RWPE2 (cell line): ENCODE measurements at regions not wholly inside any gene's neighbourhood (a gene's known extent, or its start where the extent isn't known, plus 50 kb on each side); places are given as distances from the start of the nearest gene placed in this dataset.

Experiments used
- ATAC-seq: fragments of 200-7000 bp; cut with Tn5 transposase; 3 replicates; pipeline ENCODE4 v1.9.1; 2021; ENCODE audit warnings: low read depth
- DNase-seq: peaks from one replicate; pipeline ENCODE4 v3.0.0-alpha.2; 2020; ENCODE audit warnings: low spot score
- H3K27ac ChIP-seq: fragments of 450-650 bp; 2 replicates; pipeline ENCODE4 v1.5.1; 2017; ENCODE audit warnings: mild to moderate bottlenecking; ENCODE audit not compliant: poor library complexity, severe bottlenecking
- H3K27me3 ChIP-seq: fragments of 250-450 bp; sonication (Bioruptor Pico); 2 replicates; pipeline ENCODE4 v1.5.1; 2021; ENCODE audit warnings: mild to moderate bottlenecking, moderate library complexity; ENCODE audit not compliant: insufficient read depth, poor library complexity, severe bottlenecking
- H3K36me3 ChIP-seq: fragments of 250-450 bp; sonication (Bioruptor Pico); 2 replicates; pipeline ENCODE4 v1.5.1; 2020; ENCODE audit warnings: low read depth, mild to moderate bottlenecking, moderate library complexity
- H3K4me1 ChIP-seq: fragments of 250-450 bp; sonication (Bioruptor Pico); 2 replicates; pipeline ENCODE4 v1.5.1; 2021; ENCODE audit warnings: mild to moderate bottlenecking, moderate library complexity; ENCODE audit not compliant: insufficient read depth, poor library complexity, severe bottlenecking
- H3K4me3 ChIP-seq: fragments of 250-450 bp; sonication (Bioruptor Pico); 2 replicates; pipeline ENCODE4 v1.5.1; 2021; ENCODE audit warnings: mild to moderate bottlenecking, moderate library complexity; ENCODE audit not compliant: severe bottlenecking
- H3K9me3 ChIP-seq: fragments of 250-450 bp; sonication (Bioruptor Pico); 2 replicates; pipeline ENCODE4 v1.5.1; 2021; ENCODE audit warnings: mild to moderate bottlenecking, moderate library complexity; ENCODE audit not compliant: severe bottlenecking
- CTCF ChIP-seq: fragments of 450-650 bp; IDR thresholded peaks from one replicate; pipeline ENCODE4 v1.5.1; 2017; ENCODE audit warnings: mild to moderate bottlenecking, moderate library complexity; ENCODE audit not compliant: poor library complexity, severe bottlenecking

- Histone ChIP-seq H3K27me3 (peaks cover 24% of the 10 kb centered on the region), H3K9me3 (no peaks in the 10 kb centered on the region), H3K4me1 (no peaks in the 10 kb centered on the region), H3K27ac (no peak overlapping the region), H3K4me3 (no peak overlapping the region), H3K36me3 (no peaks in the 10 kb centered on the region)
- ATAC-seq, result no peak
- TF ChIP-seq CTCF, result no peak
- no peak for DNase-seq
These were observed 1337.2 kb upstream of the CELF4 start for GRCh38 chr18:38902796-38903195.

GRCh38 chr18:38900445-38900844, 1334.8 kb upstream of the CELF4 start:
- H3K27me3 ChIP-seq, result peaks cover 19% of the 10 kb centered on the region
- ATAC-seq, result no peak
- TF ChIP-seq CTCF, result no peak
- H3K27ac ChIP-seq, result no peak overlapping the region
- no peak for DNase-seq
- no peaks in the 10 kb centered on the region for H3K9me3 ChIP-seq
- H3K4me1 ChIP-seq, result no peaks in the 10 kb centered on the region
- no peak overlapping the region for H3K4me3 ChIP-seq
- H3K36me3 ChIP-seq, result no peaks in the 10 kb centered on the region

- no peak for TF ChIP-seq CTCF
- ATAC-seq (no peak), DNase-seq (no peak)
- H3K27me3 ChIP-seq, result peaks cover 19% of the 10 kb centered on the region
- H3K4me3 ChIP-seq, result no peak overlapping the region
- H3K36me3 ChIP-seq, result no peaks in the 10 kb centered on the region
- no peaks in the 10 kb centered on the region for H3K4me1 ChIP-seq
- no peaks in the 10 kb centered on the region for H3K9me3 ChIP-seq
- H3K27ac ChIP-seq, result no peak overlapping the region
These were observed 1334.4 kb upstream of the CELF4 start for GRCh38 chr18:38900031-38900430.

- Histone ChIP-seq H3K36me3 (no peaks in the 10 kb centered on the region), H3K9me3 (no peaks in the 10 kb centered on the region)
- ATAC-seq, result no peak
These were observed 1333.7 kb upstream of the CELF4 start for GRCh38 chr18:38899252-38899651.

GRCh38 chr18:38898167-38898566, 1332.6 kb upstream of the CELF4 start:
- Histone ChIP-seq H3K27ac (no peak overlapping the region), H3K4me1 (no peaks in the 10 kb centered on the region), H3K4me3 (no peak overlapping the region), H3K9me3 (no peaks in the 10 kb centered on the region), H3K27me3 (peaks cover 3% of the 10 kb centered on the region), H3K36me3 (no peaks in the 10 kb centered on the region)
- no peak for DNase-seq
- TF ChIP-seq CTCF, result no peak
- no peak for ATAC-seq

More at GRCh38 chr18:38899252-38899651, 1333.7 kb upstream of the CELF4 start:
- peaks cover 12% of the 10 kb centered on the region for H3K27me3 ChIP-seq
- no peak for DNase-seq
- H3K27ac ChIP-seq, result no peak overlapping the region
- H3K4me1 ChIP-seq, result no peaks in the 10 kb centered on the region
- TF ChIP-seq CTCF, result no peak
- H3K4me3 ChIP-seq, result no peak overlapping the region
